Breast epithelium (tissue), 4 donors: ENCODE measurements at regions not wholly inside any gene's neighbourhood (a gene's known extent, or its start where the extent isn't known, plus 50 kb on each side); places are given as distances from the start of the nearest gene placed in this dataset.

Experiments used
- DNase-seq, 2 donors: peaks; one replicate each; pipeline ENCODE4 v3.0.0-alpha.2; 2019; ENCODE audit warnings: low spot score in 2 of 2
- H3K27ac ChIP-seq, 2 donors: fragments of 200-600 bp; sonication (generic) in 1 of 2; one replicate each; pipeline ENCODE4 v1.5.1; 2016 to 2019; ENCODE audit warnings: mild to moderate bottlenecking in 1 of 2
- H3K27me3 ChIP-seq, 2 donors: fragments of 200-600 bp; sonication (generic) in 1 of 2; one replicate each; pipeline versions ENCODE4 v1.5.1 to v1.6.0; 2017 to 2019; ENCODE audit warnings: control low read depth in 1 of 2, mild to moderate bottlenecking in 1 of 2
- H3K36me3 ChIP-seq: fragments of 200-600 bp; one replicate; pipeline ENCODE4 v1.5.1; 2019
- H3K4me1 ChIP-seq, 2 donors: fragments of 200-600 bp; sonication (generic); one replicate each; pipeline ENCODE4 v1.5.1; 2016 to 2019; ENCODE audit warnings: control low read depth in 1 of 2
- H3K4me3 ChIP-seq, 3 donors: fragments of 200-600 bp; sonication (generic); 1 replicate in 2 of 3; 2 replicates in 1 of 3; pipeline ENCODE4 v1.5.1; 2016 to 2019; ENCODE audit warnings: mild to moderate bottlenecking in 3 of 3, moderate library complexity in 2 of 3
- H3K9me3 ChIP-seq, 2 donors: fragments of 200-600 bp; sonication (generic) in 1 of 2; one replicate each; pipeline ENCODE4 v1.5.1; 2016 to 2019; ENCODE audit warnings: control low read depth in 1 of 2
- POLR2A ChIP-seq: fragments of 450-650 bp; IDR thresholded peaks from one replicate; pipeline ENCODE4 v1.6.1; 2016; ENCODE audit warnings: antibody characterized with exemption, mild to moderate bottlenecking, moderate library complexity
- POLR2AphosphoS5 ChIP-seq, 3 donors: sonication (generic); formaldehyde crosslinking; IDR thresholded peaks; one replicate each; pipeline ENCODE4 v1.6.1; 2017; ENCODE audit warnings: antibody characterized with exemption in 3 of 3
- intact Hi-C: fragments of 100-400 bp; cut with DNase I; formaldehyde crosslinking; loops from one replicate; pipeline ENCODE4 v1.15.1; 2023; ENCODE audit warnings: low total_unique reads
- TF ChIP-seq, protein P1 (sequence below), 3 donors: fragments of 450-650 bp; IDR thresholded peaks; one replicate each; pipeline ENCODE4 v1.5.1; 2016 to 2017; ENCODE audit warnings: antibody characterized with exemption in 3 of 3, mild to moderate bottlenecking in 3 of 3, moderate library complexity in 3 of 3

DNA sequence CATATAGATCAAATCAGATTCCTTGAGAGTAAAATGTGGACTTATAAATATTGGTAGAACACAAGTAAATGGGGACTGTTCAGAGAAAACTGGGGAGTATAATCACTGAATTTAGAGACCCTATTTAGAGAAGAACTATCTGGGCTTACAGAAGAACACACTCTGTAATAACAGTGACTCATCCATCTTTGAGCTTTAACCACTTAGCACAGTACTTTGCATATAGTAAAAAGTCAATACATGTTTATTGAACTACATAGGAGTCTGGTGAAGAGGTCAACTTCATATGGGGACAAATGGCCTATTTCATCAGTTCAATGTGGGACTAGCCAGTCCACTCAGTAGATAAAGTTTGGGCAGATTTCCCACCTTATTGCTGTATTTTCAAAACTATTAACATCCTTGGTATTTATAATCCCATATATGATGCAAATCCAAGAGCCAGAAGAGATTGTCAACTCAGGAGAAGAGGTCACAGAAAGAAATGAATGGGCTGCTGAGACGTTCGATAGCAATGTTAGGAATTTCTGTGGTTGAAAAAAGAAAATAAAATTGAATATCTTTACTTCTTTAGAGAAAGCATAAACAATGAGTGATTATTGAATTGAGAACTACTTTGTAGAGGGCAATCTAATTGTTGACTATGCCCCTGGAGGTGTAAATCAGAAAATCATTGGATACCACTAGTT, 119.3 kb upstream of the CACNA2D1 start:
- DNase-seq = no peak
- H3K36me3 ChIP-seq = no peaks in the 10 kb centered on the region
- intact Hi-C loops = loop anchor here (5.0 kb wide), 1 partner anchor 251 kb away; no protein-coding TSS in a partner anchor
- H3K9me3 ChIP-seq = no peaks in the 10 kb centered on the region
- TF ChIP-seq, protein P1, sequence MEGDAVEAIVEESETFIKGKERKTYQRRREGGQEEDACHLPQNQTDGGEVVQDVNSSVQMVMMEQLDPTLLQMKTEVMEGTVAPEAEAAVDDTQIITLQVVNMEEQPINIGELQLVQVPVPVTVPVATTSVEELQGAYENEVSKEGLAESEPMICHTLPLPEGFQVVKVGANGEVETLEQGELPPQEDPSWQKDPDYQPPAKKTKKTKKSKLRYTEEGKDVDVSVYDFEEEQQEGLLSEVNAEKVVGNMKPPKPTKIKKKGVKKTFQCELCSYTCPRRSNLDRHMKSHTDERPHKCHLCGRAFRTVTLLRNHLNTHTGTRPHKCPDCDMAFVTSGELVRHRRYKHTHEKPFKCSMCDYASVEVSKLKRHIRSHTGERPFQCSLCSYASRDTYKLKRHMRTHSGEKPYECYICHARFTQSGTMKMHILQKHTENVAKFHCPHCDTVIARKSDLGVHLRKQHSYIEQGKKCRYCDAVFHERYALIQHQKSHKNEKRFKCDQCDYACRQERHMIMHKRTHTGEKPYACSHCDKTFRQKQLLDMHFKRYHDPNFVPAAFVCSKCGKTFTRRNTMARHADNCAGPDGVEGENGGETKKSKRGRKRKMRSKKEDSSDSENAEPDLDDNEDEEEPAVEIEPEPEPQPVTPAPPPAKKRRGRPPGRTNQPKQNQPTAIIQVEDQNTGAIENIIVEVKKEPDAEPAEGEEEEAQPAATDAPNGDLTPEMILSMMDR (IDR thresholded peaks at IDR 0.05) = no peak
- TF ChIP-seq POLR2AphosphoS5 (IDR thresholded peaks at IDR 0.05) (no peak), POLR2A (no peak)
- no peak overlapping the region for H3K4me3 ChIP-seq
- no peak overlapping the region for H3K27ac ChIP-seq
- no peaks in the 10 kb centered on the region for H3K4me1 ChIP-seq
- H3K27me3 ChIP-seq = no peaks in the 10 kb centered on the region

DNA sequence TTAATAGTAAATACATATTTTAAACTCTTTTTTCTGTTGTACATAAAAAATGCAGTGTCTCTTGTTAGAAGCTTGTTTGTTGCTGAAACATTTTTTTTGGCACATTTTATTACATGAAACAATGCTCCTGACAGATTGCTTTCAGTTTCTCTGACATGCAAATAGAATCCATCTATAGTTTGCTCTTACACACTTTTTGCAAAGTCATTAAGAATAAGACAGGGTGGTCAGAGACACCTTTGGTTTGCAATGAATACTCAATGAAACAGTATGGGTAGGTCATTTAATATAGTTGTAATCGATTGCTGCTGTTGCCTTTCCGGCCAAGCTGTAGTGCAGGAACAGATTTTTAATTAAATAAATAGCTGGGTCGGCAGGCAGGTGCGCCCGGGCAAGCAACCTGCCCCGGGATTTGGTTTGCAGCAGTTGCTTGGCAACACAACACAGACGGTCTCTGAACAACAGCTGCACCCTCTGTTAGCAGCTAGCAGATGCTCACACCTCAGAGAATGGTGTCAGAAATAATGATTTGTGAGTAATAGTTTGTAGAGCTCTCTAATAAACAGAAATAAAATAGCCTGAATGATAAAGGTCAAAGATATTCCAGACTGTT, 115.7 kb upstream of the CACNA2D1 start:
- DNase-seq = no peak
- TF ChIP-seq, protein P1 (IDR thresholded peaks at IDR 0.05) = no peak
- TF ChIP-seq POLR2A = no peak
- no peaks in the 10 kb centered on the region for H3K27me3 ChIP-seq
- H3K36me3 ChIP-seq = no peaks in the 10 kb centered on the region
- H3K4me3 ChIP-seq = peak overlapping the region in 1 of 3 donors; percentile 42
- H3K27ac ChIP-seq = no peak overlapping the region
- H3K9me3 ChIP-seq = no peaks in the 10 kb centered on the region
- H3K4me1 ChIP-seq = no peaks in the 10 kb centered on the region
- intact Hi-C loops = no loop called here

DNA sequence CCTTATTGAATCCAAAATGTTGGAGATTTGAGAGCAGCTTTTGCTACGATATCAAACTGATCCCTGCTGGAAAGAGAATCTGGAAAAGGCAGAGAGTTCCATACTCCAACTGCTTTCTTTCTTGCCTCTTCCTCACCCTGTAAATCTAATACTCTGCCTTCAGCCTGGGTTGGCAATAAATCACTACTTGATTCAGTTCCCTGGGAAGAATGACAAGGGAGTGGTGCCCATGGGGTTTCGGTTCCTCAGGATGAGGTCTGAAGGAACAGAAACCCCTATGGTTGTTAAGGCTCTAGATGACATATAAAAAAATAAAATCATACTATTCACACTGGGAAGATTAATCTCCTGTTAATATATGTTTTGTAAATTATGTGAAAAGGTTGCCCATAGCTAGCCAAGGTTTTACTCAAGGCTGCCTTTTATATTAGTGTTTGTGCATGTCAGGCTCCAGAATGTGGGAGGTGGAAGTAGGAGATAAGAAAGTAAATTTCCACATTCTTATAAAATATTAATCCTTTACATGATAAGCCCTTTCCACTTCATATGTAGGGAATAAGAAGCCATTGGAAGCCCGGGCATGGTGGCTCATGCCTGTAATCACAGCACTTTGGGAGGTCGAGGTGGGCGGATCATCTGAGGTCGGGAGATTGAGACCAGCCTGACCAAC, 106.2 kb upstream of the CACNA2D1 start:
- Histone ChIP-seq H3K27me3 (no peaks in the 10 kb centered on the region), H3K36me3 (peaks cover 3% of the 10 kb centered on the region), H3K27ac (no peak overlapping the region), H3K4me3 (no peak overlapping the region), H3K9me3 (no peaks in the 10 kb centered on the region), H3K4me1 (no peaks in the 10 kb centered on the region)
- TF ChIP-seq, protein P1 (IDR thresholded peaks at IDR 0.05) = no peak
- no peak for TF ChIP-seq POLR2A
- TF ChIP-seq POLR2AphosphoS5 (IDR thresholded peaks at IDR 0.05) = no peak
- no peak for DNase-seq
- intact Hi-C loops = no loop called here

DNA sequence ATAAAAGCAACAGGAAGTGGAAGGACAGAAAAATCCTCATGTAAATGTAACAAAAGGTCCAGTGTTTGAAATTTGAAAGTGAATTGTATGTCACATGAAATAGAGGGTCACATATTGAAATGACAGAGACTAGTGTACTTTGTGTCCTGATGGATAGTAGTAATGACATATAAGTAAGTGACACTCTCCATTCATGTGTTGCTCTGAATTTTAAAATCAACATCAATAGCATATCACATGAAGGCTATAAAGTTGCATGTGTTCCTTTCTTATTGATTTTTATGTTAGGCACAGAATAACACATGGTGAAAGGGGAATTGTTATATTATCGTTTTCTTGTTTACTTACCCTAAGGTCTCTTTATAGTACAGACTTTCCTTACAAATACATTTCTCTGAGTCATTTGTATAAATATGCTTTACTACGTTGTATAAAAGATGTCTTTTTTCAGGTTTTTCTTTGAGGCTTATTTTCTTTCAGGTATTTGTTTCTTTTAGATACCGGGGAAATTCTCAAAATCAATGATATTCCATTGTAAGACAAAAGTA, 104.6 kb upstream of the CACNA2D1 start:
- peaks cover 3% of the 10 kb centered on the region for H3K36me3 ChIP-seq
- DNase-seq = no peak
- TF ChIP-seq, protein P1 (IDR thresholded peaks at IDR 0.05) = no peak
- no peak for TF ChIP-seq POLR2AphosphoS5 (IDR thresholded peaks at IDR 0.05)
- TF ChIP-seq POLR2A = no peak
- H3K4me1 ChIP-seq = no peaks in the 10 kb centered on the region
- intact Hi-C loops = no loop called here
- no peak overlapping the region for H3K4me3 ChIP-seq
- no peak overlapping the region for H3K27ac ChIP-seq
- no peaks in the 10 kb centered on the region for H3K9me3 ChIP-seq
- H3K27me3 ChIP-seq = no peaks in the 10 kb centered on the region

DNA sequence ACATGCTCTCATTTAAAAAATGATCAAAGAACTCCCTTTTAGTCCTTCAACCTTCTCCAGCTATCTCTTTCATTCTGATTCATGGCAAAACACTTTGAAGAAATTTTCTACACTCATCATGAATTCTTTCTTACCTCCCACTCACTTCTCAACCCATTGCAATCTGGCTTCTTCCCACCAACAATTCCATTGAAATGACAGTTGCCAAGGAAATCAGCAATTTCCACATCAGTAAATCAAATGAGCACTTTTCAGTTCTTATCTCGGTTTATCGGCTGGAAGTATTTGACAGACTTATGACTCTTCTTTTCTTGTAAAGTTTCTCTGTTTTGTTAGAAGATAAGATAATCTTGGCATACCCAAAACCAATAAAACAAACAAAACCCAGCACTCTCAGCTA, 99.1 kb upstream of the CACNA2D1 start:
- Histone ChIP-seq H3K4me1 (no peaks in the 10 kb centered on the region), H3K9me3 (no peaks in the 10 kb centered on the region), H3K27ac (no peak overlapping the region), H3K36me3 (peaks cover 3% of the 10 kb centered on the region), H3K27me3 (no peaks in the 10 kb centered on the region), H3K4me3 (no peak overlapping the region)
- intact Hi-C loops = no loop called here
- TF ChIP-seq, protein P1 (IDR thresholded peaks at IDR 0.05) = no peak
- no peak for TF ChIP-seq POLR2A
- no peak for TF ChIP-seq POLR2AphosphoS5 (IDR thresholded peaks at IDR 0.05)
- no peak for DNase-seq
